SK-N-SH (cell line): ENCODE measurements at regions not wholly inside any gene's neighbourhood (a gene's known extent, or its start where the extent isn't known, plus 50 kb on each side); places are given as distances from the start of the nearest gene placed in this dataset.

Source experiments
- CTCF ChIP-seq: fragments of 200-600 bp; sonication (generic); IDR thresholded peaks from 2 replicates; pipeline ENCODE4 v1.6.1; 2017; ENCODE audit warnings: antibody characterized with exemption, mild to moderate bottlenecking, moderate library complexity
- NFIC ChIP-seq: IDR thresholded peaks from 2 replicates; pipeline ENCODE4 v1.4.0; 2012; ENCODE audit warnings: borderline replicate concordance
- POLR2AphosphoS5 ChIP-seq: IDR thresholded peaks from 2 replicates; pipeline ENCODE4 v1.6.1; 2012; ENCODE audit warnings: low read depth, low read length

DNA sequence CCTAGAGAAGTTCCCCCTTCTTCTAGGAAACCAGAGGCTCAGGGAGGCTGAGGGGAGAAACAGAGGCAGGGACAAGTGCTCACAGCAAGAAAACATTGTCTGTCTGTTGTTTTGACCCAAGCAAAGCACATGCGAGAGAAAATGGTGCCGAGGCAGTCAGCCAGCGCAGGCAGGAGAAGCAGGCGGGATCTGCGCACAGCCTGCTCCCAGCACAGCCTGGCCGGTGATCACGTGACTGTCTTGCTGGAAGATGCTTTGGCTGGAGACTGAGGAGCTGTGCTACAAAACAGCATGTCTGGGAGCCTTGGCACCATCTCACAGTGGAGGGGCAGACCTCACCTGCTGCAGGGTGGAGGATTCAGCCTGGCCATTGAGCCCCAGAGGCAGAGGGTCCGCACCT lies 93.7 kb upstream of the MYCN start:
- TF ChIP-seq CTCF: no peak
- TF ChIP-seq POLR2AphosphoS5: no peak
- TF ChIP-seq NFIC: no peak
